ENCODE measurements at regions not wholly inside any gene's neighbourhood (a gene's known extent, or its start where the extent isn't known, plus 50 kb on each side); places are given as distances from the start of the nearest gene placed in this dataset.

DNA sequence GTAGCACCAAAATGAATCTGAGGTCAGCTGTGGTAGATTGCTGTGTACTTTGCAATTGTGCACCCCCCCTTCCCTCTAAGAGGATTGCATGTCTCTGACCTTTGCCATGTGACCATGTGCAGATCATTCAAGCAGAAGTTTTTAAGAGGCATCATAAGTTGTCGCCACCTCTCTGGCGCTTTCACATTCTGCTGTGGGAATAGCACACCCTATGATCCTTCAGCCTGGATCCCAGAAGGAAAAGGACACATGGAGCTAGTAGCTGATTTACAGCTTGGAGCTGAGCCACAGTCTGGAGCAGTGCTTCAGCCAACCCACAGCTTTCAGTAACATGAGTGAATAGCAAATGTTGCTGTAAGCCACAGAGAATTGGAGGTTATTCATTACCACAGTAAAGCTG lies 158.5 kb downstream of the TSEN15 start:
- ATAC-seq: no peak
- Histone ChIP-seq H3K4me3 (ENCODE audit: low read length) (no peak overlapping the region), H3K9me3 (ENCODE audit: control insufficient read depth, insufficient read depth, low read length) (no peaks in the 10 kb centered on the region), H3K36me3 (ENCODE audit: control insufficient read depth, insufficient read depth, low read length) (no peaks in the 10 kb centered on the region), H3K4me1 (ENCODE audit: control insufficient read depth, insufficient read depth, low read length) (no peaks in the 10 kb centered on the region), H3K27me3 (ENCODE audit: control insufficient read depth, insufficient read depth, low read length) (no peaks in the 10 kb centered on the region), H3K27ac (ENCODE audit: low read length) (no peak overlapping the region)
- Mint-ChIP-seq H3K4me3 (no peak overlapping the region), H3K27ac (no peak overlapping the region), H3K4me1 (peaks cover 0 to 5% of the 10 kb centered on the region in 2 donors), H3K36me3 (no peaks in the 10 kb centered on the region), H3K27me3 (ENCODE audit: low read depth in 2 of 2) (peaks cover 15 to 30% of the 10 kb centered on the region in 2 donors), H3K9me3 (no peaks in the 10 kb centered on the region)
- no peak for DNase-seq
- 98% methylated on average over 2 of the region's 2 CpGs for WGBS (ENCODE audit: insufficient coverage)
- intact Hi-C loops (cut with micrococcal nuclease): no loop called here
- no peak for TF ChIP-seq CTCF (IDR thresholded peaks at IDR 0.05)

DNA sequence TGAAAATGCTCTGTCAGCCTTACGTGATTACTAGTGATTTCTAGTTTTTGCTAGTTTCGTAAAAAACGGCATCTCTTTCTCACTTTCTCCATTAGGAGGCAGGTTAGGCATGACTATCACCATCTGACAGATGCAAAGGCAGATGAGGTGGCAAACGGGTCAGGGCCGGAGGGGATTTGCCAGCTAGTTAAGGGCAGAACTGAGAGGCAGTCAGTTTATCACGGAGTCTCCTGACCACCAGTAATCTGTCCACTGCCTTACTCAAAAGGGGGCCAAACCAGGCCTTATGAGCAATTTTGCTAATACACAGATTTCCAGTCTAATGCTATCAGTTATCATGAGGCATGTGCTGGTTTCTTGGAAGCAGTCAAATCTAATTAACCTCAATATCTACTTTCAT lies 159.3 kb downstream of the TSEN15 start:
- no peak for ATAC-seq
- no peak overlapping the region for H3K4me3 Mint-ChIP-seq
- 85% methylated on average over 6 of the region's 6 CpGs for WGBS (ENCODE audit: insufficient coverage)

GRCh38 chr1:184212649-184213314 lies 161.3 kb downstream of the TSEN15 start:
- Mint-ChIP-seq H3K27me3 (ENCODE audit: low read depth in 2 of 2) (peaks cover 8 to 42% of the 10 kb centered on the region in 2 donors), H3K4me1 (peaks cover 0 to 5% of the 10 kb centered on the region in 2 donors), H3K4me3 (no peak overlapping the region), H3K27ac (no peak overlapping the region), H3K9me3 (no peaks in the 10 kb centered on the region), H3K36me3 (no peaks in the 10 kb centered on the region)
- no peaks in the 10 kb centered on the region for H3K4me1 ChIP-seq (ENCODE audit: control insufficient read depth, insufficient read depth, low read length)
- no peak for ATAC-seq
- H3K4me3 ChIP-seq (ENCODE audit: low read length): no peak overlapping the region
- WGBS (ENCODE audit: insufficient coverage): 88% methylated on average over 7 of the region's 7 CpGs
- no peaks in the 10 kb centered on the region for H3K9me3 ChIP-seq (ENCODE audit: control insufficient read depth, insufficient read depth, low read length)
- no peak overlapping the region for H3K27ac ChIP-seq (ENCODE audit: low read length)
- H3K36me3 ChIP-seq (ENCODE audit: control insufficient read depth, insufficient read depth, low read length): no peaks in the 10 kb centered on the region
- no peak for TF ChIP-seq CTCF (IDR thresholded peaks at IDR 0.05)
- intact Hi-C loops (cut with micrococcal nuclease): no loop called here
- no peak for DNase-seq
- H3K27me3 ChIP-seq (ENCODE audit: control insufficient read depth, insufficient read depth, low read length): no peaks in the 10 kb centered on the region

More for the DNA sequence above, 159.3 kb downstream of the TSEN15 start:
- no peak for TF ChIP-seq CTCF (IDR thresholded peaks at IDR 0.05)
- intact Hi-C loops (cut with micrococcal nuclease): no loop called here
- Histone ChIP-seq H3K9me3 (ENCODE audit: control insufficient read depth, insufficient read depth, low read length) (no peaks in the 10 kb centered on the region), H3K36me3 (ENCODE audit: control insufficient read depth, insufficient read depth, low read length) (no peaks in the 10 kb centered on the region), H3K27ac (ENCODE audit: low read length) (no peak overlapping the region), H3K4me1 (ENCODE audit: control insufficient read depth, insufficient read depth, low read length) (no peaks in the 10 kb centered on the region), H3K4me3 (ENCODE audit: low read length) (no peak overlapping the region), H3K27me3 (ENCODE audit: control insufficient read depth, insufficient read depth, low read length) (no peaks in the 10 kb centered on the region)
- no peaks in the 10 kb centered on the region for H3K9me3 Mint-ChIP-seq
- no peaks in the 10 kb centered on the region for H3K36me3 Mint-ChIP-seq
- H3K27ac Mint-ChIP-seq: no peak overlapping the region
- no peak for DNase-seq
- peaks cover 13 to 38% of the 10 kb centered on the region in 2 donors for H3K27me3 Mint-ChIP-seq (ENCODE audit: low read depth in 2 of 2)
- peaks cover 0 to 5% of the 10 kb centered on the region in 2 donors for H3K4me1 Mint-ChIP-seq

DNA sequence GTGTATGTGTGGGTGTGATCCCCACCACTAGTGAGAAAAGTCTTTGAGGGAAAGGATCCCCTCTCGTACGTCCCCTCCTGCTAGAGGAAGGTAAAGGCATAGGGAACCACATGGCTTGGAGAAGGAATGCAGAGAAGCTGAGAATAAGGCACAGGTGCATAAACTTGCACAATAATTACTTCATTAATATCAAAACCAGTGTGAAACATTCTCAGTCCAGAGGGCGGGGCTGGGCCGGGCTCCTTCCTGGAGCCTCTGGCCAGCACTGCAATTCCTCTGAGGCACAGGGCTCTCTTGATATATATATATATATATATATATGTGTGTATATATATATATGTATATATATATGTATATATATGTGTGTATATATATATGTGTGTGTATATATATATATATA lies 162.6 kb downstream of the TSEN15 start:
- Mint-ChIP-seq H3K4me1 (peaks cover 0 to 5% of the 10 kb centered on the region in 2 donors), H3K27me3 (ENCODE audit: low read depth in 2 of 2) (peaks cover 13 to 49% of the 10 kb centered on the region in 2 donors), H3K36me3 (no peaks in the 10 kb centered on the region), H3K27ac (no peak overlapping the region), H3K4me3 (no peak overlapping the region), H3K9me3 (no peaks in the 10 kb centered on the region)
- no peak overlapping the region for H3K4me3 ChIP-seq (ENCODE audit: low read length)
- no peaks in the 10 kb centered on the region for H3K27me3 ChIP-seq (ENCODE audit: control insufficient read depth, insufficient read depth, low read length)
- intact Hi-C loops (cut with micrococcal nuclease): no loop called here
- no peak for DNase-seq
- ATAC-seq: no peak
- H3K4me1 ChIP-seq (ENCODE audit: control insufficient read depth, insufficient read depth, low read length): no peaks in the 10 kb centered on the region
- WGBS (ENCODE audit: insufficient coverage): 70% methylated on average over 2 of the region's 4 CpGs
- no peaks in the 10 kb centered on the region for H3K9me3 ChIP-seq (ENCODE audit: control insufficient read depth, insufficient read depth, low read length)
- H3K36me3 ChIP-seq (ENCODE audit: control insufficient read depth, insufficient read depth, low read length): no peaks in the 10 kb centered on the region
- no peak overlapping the region for H3K27ac ChIP-seq (ENCODE audit: low read length)
- no peak for TF ChIP-seq CTCF (IDR thresholded peaks at IDR 0.05)

Measured in natural killer cell (primary cell).